ENCODE measurements at regions not wholly inside any gene's neighbourhood (a gene's known extent, or its start where the extent isn't known, plus 50 kb on each side); places are given as distances from the start of the nearest gene placed in this dataset.

GRCh38 chr1:208841436-208841835, 597.3 kb upstream of the PLXNA2 start:
- no peak for DNase-seq (ENCODE audit: low spot score)

- DNase-seq (ENCODE audit: low spot score) = no peak
Measured at GRCh38 chr1:208842451-208842850, 598.3 kb upstream of the PLXNA2 start.

GRCh38 chr1:208844158-208844557, 600.0 kb upstream of the PLXNA2 start:
- DNase-seq (ENCODE audit: low spot score) = no peak

GRCh38 chr1:208848854-208849253, 604.7 kb upstream of the PLXNA2 start:
- DNase-seq (ENCODE audit: low spot score) = no peak

GRCh38 chr1:208850442-208850841, 606.3 kb upstream of the PLXNA2 start:
- DNase-seq (ENCODE audit: low spot score) = no peak

- DNase-seq (ENCODE audit: low spot score) = no peak
Measured at GRCh38 chr1:208851366-208851765, 607.2 kb upstream of the PLXNA2 start.

- no peak for DNase-seq (ENCODE audit: low spot score)
Measured at GRCh38 chr1:208852911-208853310, 608.7 kb upstream of the PLXNA2 start.

- DNase-seq (ENCODE audit: low spot score) = no peak
Measured at GRCh38 chr1:208855403-208855802, 611.2 kb upstream of the PLXNA2 start.

GRCh38 chr1:208857465-208857864, 613.3 kb upstream of the PLXNA2 start:
- no peak for DNase-seq (ENCODE audit: low spot score)

GRCh38 chr1:208858738-208859137, 614.6 kb upstream of the PLXNA2 start:
- DNase-seq (ENCODE audit: low spot score) = no peak

GRCh38 chr1:208864366-208864965, 620.3 kb upstream of the PLXNA2 start:
- DNase-seq (ENCODE audit: low spot score) = no peak

GRCh38 chr1:208866386-208866955, 622.3 kb upstream of the PLXNA2 start:
- no peak for DNase-seq (ENCODE audit: low spot score)

- no peak for DNase-seq (ENCODE audit: low spot score)
Measured at GRCh38 chr1:208868554-208868953, 624.4 kb upstream of the PLXNA2 start.

GRCh38 chr1:208874915-208875314, 630.7 kb upstream of the PLXNA2 start:
- DNase-seq (ENCODE audit: low spot score) = no peak

GRCh38 chr1:208879022-208879421, 634.8 kb upstream of the PLXNA2 start:
- no peak for DNase-seq (ENCODE audit: low spot score)

GRCh38 chr1:208880433-208881100, 636.4 kb upstream of the PLXNA2 start:
- DNase-seq (ENCODE audit: low spot score) = no peak

- DNase-seq (ENCODE audit: low spot score) = no peak
Measured at GRCh38 chr1:208885060-208885459, 640.9 kb upstream of the PLXNA2 start.

GRCh38 chr1:208885650-208886049, 641.5 kb upstream of the PLXNA2 start:
- DNase-seq (ENCODE audit: low spot score) = no peak

GRCh38 chr1:208888376-208888775, 644.2 kb upstream of the PLXNA2 start:
- no peak for DNase-seq (ENCODE audit: low spot score)

GRCh38 chr1:208892147-208892546, 648.0 kb upstream of the PLXNA2 start:
- no peak for DNase-seq (ENCODE audit: low spot score)

- DNase-seq (ENCODE audit: low spot score) = no peak
Measured at GRCh38 chr1:208893251-208893650, 649.1 kb upstream of the PLXNA2 start.

- no peak for DNase-seq (ENCODE audit: low spot score)
Measured at GRCh38 chr1:208895181-208895580, 651.0 kb upstream of the PLXNA2 start.

- DNase-seq (ENCODE audit: low spot score) = no peak
Measured at GRCh38 chr1:208895820-208896219, 651.6 kb upstream of the PLXNA2 start.

- no peak for DNase-seq (ENCODE audit: low spot score)
Measured at GRCh38 chr1:208896768-208897167, 652.6 kb upstream of the PLXNA2 start.
